Keratinocyte (primary cell): ENCODE measurements at regions not wholly inside any gene's neighbourhood (a gene's known extent, or its start where the extent isn't known, plus 50 kb on each side); places are given as distances from the start of the nearest gene placed in this dataset.
"Not testable (repeated sequence)": the region's sequence is repeated elsewhere in the genome, so short reads cannot be mapped to it uniquely, and the experiment has no call there.

Experiments
- CTCF ChIP-seq, 3 experiments: IDR thresholded peaks in 1 of 3; conservative IDR thresholded peaks in 1 of 3; optimal IDR thresholded peaks in 1 of 3; 2 replicates in 2 of 3; 3 replicates in 1 of 3; pipeline versions ENCODE3 to v1.5.1; 2011; ENCODE audit warnings: low read length in 3 of 3, mild to moderate bottlenecking in 3 of 3, moderate library complexity in 2 of 3, control low read depth in 1 of 3, inconsistent platforms in 1 of 3; ENCODE audit not compliant: insufficient read depth in 2 of 3; ENCODE audit errors: extremely low read depth in 1 of 3
- EZH2 ChIP-seq: IDR thresholded peaks from one replicate; pipeline ENCODE4 v1.6.1; 2012; ENCODE audit warnings: inconsistent platforms, mild to moderate bottlenecking, low read length, moderate library complexity

- not testable (repeated sequence) for TF ChIP-seq CTCF (optimal IDR thresholded peaks at IDR 0.05 in 1 of 3, IDR thresholded peaks at IDR 0.05 in 1 of 3, conservative IDR thresholded peaks at IDR 0.05 in 1 of 3; ENCODE audit: extremely low read depth in 1 of 3, insufficient read depth in 2 of 3, low read length in 3 of 3); EZH2
These were observed 68.3 kb upstream of the ALDH1B1 start for GRCh38 chr9:38324213-38324612.
